DND-41 (cell line): ENCODE measurements at regions not wholly inside any gene's neighbourhood (a gene's known extent, or its start where the extent isn't known, plus 50 kb on each side); places are given as distances from the start of the nearest gene placed in this dataset.

Source experiments
- CTCF ChIP-seq: IDR thresholded peaks from 2 replicates; pipeline ENCODE4 v1.5.1; 2012; ENCODE audit warnings: borderline replicate concordance, low read length, moderate library complexity, mild to moderate bottlenecking; ENCODE audit not compliant: poor library complexity, severe bottlenecking; ENCODE audit errors: extremely low read depth
- EZH2 ChIP-seq: IDR thresholded peaks from 3 replicates; pipeline ENCODE4 v1.6.1; 2012; ENCODE audit warnings: borderline replicate concordance, low read depth, mild to moderate bottlenecking, moderate library complexity, low read length, inconsistent platforms; ENCODE audit not compliant: severe bottlenecking

GRCh38 chr6:120779441-120779840 is 554.8 kb downstream of the TBC1D32 start:
- TF ChIP-seq CTCF (no peak), EZH2 (no peak)
